Anterior cingulate cortex (tissue), 58 donors: ENCODE measurements at regions not wholly inside any gene's neighbourhood (a gene's known extent, or its start where the extent isn't known, plus 50 kb on each side); places are given as distances from the start of the nearest gene placed in this dataset.
A peak's percentile ranks its signal among the peaks of the same experiment; 100 is the strongest.
"Not testable (repeated sequence)": the region's sequence is repeated elsewhere in the genome, so short reads cannot be mapped to it uniquely, and the experiment has no call there.

Source experiments
- DNase-seq, 58 donors: peaks; one replicate each; lab custom pipeline; 2025; lab: John Stamatoyannopoulos, UW

DNA sequence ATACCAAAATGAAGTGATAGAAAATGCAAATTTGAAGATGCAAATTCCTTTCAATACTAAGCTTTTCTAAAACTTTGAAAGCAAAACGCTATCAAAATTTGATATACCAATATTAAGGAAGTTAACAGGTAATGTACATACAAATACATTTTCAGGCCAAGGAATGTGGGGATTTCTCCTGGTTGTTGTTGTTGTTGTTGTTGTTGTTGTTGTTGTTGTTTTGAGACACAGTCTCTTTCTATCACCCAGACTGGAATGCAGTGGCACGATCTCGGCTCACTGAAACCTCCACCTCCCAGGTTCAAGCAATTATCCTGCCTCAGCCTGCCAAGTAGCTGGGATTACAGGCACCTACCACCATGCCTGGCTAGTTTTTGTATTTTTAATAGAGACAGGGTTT, 224.7 kb upstream of the NEBL start:
- DNase-seq, result not testable (repeated sequence)

DNA sequence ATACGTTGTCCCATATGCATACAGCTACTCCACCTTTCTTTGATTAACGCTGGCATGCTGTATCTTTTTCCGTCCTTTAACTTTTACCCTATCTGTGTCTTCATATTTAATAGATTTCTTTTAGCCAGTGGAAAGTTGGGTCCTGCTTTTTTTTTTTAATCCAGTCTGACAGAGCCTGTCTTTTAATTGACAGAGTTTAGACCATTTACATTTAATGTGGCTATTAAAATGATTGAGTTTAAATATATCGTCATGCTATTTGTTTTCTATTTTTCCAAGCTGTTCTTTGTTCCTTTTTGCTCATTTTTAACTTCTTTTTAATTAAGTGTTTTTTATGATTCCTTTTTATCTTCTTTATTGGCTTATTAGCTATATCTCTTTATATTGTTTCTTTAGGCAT, 217.6 kb upstream of the NEBL start:
- DNase-seq, result no peak

DNA sequence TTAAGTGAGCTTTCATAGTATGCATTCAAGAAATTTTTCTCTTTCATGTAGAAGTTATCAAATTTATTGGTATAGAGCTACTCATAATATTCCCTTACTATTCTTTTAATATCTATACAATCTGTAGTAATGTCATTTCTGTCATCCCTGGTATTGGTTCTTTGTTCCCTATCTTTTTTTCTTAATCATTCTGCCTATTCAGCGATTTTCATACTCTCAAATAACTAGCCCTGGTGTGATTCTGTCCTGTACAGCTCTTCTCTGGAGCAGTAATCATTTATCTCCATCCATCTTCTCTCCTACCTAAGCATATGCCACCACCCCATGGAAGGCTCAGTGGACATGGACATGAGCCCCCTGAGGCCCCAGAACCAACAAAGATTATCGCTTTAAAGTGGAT, 213.2 kb upstream of the NEBL start:
- DNase-seq, result no peak

DNA sequence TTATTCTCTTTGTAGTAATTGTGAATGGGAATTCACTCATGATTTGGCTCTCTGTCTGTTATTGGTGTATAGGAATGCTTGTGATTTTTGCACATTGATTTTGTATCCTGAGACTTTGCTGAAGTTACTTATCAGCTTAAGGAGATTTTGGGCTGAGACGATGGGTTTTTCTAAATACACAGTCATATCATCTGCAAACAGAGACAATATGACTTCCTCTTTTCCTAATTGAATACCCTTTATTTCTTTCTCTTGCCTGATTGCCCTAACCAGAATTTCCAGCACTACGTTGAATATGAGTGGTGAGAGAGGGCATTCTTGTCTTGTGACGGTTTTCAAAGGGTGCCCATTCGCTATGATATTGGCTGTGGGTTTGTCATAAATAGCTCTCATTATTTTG, 209.8 kb upstream of the NEBL start:
- DNase-seq, result not testable (repeated sequence)

DNA sequence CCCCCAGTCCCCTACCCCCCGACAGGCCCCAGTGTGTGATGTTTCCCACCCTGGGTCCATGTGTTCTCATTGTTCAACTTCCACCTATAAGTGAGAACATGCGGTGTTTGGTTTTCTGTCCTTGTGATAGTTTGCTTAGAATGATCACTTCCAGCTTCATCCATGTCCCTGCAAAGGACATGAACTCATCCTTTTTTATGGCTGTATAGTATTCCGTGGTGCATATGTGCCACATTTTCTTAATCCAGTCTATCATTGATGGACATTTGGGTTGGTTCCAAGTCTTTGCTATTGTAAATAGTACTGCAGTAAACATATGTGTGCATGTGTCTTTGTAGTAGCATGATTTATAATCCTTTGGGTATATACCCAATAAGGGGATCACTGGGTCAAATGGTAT, 208.2 kb upstream of the NEBL start:
- DNase-seq, result not testable (repeated sequence)

DNA sequence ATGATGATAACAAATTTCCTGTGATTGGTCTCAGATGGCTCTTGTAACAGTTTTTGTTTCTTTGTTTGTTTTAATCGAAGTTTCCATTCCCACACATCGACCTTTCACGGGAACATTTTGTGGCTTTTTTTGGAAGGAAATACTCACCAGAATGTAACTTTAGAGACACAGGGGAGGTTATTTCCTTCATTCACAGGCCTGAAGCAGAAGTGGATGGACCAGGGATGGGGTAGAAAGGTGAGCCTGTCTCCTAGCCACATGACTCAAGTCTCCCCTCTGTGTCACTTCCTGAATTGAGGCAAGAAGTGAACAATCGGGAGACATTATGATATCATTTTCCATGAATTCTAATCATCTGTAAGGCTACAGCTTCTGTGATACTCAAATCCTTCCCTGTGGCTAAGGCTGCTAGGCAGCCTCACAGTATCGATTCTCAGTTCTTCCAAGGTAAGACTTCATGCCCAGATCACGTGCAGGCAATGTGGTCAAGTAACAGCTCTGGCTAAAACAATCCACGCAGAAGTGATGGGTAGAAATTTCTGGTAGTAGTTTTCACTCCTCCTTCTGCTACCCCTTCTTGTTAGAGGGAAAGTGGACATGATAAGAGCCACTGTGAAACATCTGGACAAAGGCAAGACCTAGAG, 203.9 kb upstream of the NEBL start:
- no peak for DNase-seq

DNA sequence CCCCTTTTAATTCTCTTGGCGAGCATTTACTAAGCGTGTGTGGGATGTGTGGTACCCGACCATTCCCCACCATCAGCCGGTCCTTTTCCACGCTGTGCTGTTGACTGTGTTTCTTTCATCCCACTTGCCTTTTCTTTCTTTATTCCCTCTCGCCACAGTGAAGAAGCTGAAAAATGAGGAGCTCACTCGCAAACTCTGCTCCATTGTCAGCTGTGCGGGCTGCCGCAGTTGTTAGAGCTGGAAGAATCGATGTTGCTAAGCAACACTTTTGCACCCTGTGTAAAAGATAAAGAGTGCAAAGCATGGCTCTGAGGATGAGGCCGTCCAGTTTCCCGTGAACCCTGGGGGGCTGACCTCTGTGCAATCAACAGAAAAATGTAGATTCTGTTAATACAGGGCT, 203.1 kb upstream of the NEBL start:
- DNase-seq, result peak in 25 of 58 donors; percentile 2 to 51 (median 17)

DNA sequence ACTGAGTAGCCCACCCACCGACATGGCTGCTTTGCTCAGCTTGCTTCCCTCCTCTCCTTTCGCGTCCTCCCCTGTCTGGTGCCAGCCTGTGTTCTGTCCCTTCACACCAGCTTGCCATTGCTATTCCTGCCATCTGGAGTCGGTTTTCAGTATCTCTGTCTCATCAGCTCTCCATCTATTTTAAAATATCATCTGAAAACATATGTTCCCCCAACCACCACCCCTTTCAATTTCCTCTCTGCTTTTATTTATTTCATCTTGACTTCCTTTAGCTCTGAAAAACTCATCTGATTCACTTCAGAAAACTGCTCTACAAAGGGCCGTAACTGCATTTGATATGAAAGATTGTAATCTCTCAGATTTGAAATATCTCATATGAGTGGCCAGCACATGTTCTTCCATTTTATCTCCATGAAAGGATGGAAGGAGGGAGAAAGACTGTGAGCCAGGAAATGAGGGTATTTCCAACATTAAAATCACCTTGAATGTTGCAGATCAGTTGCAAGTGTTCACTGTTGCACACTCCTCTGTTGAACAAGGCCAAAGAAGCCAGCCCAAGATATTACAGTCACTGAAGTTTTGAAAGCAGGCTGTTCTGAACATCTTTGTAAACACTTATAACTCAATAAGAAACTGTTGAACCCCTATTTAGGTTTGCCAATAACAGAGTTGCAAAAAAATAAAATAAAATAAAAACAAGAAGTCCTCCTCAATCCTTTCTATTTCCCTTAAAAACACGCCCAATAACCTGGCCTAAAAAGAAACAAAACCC, 202.4 kb upstream of the NEBL start:
- DNase-seq, result peak in 21 of 58 donors; percentile 4 to 53 (median 21)

DNA sequence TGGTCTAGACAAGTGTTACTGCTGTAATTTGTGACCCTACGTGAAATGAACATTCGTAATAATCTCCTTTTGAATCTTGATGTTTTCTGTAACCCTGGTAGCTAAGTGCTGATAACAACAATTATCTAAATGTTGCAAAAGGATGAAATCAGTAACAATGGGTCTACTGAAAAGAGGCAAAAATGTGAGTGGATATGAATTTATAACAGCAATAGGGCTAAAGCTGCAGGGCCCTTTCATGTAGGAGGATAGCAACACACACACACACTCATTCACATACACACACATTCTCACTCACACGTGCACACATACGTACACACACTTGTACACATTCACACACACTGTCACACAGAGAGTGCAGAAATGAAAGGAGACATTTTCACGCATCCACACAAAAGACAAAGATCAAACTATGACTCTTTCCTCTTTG, 200.8 kb upstream of the NEBL start:
- no peak for DNase-seq

DNA sequence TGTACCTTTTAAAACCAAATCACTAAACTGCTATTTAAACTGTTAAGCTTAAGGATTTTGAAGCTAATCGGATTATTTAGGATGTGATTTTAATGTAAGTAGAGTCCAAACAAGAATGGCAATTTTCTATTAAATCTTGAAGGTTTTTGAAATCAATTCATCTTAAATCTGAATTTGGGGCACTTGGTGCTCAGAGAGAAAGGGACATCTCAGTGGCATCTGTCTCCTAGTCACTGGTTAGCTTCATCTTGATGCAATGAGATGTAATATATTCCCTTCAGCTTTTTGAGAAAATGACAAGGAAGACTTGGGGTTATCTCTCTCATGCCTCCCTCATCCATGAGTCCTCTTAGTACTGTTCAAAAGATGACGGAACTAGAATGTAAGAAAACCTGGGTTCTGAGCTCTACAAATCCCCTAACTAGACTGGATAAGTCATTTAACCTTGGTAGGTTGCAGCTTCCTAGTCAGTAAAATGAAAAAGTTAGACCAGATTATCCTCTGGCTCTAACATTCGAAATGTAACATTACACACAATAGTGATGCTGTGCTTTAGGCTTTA, 198.5 kb upstream of the NEBL start:
- no peak for DNase-seq

DNA sequence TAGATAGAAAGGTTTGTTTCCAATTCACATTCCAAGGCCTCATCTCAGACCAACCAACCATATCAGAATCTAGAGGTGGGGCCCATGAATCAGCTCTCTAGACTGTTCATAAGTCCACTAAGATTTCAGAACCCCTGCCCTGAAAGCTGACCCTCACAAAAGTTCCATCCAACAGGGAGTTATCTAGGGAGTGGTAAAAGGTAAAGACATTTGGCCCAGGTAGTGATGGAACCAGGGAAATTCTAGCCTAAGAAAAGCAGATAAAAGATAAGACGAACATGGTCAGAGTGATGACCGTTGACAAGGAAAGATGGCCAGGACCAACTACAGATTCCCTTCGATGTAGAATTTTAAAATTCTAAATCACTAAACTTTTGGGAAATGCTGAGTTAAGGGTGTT, 198.0 kb upstream of the NEBL start:
- no peak for DNase-seq

DNA sequence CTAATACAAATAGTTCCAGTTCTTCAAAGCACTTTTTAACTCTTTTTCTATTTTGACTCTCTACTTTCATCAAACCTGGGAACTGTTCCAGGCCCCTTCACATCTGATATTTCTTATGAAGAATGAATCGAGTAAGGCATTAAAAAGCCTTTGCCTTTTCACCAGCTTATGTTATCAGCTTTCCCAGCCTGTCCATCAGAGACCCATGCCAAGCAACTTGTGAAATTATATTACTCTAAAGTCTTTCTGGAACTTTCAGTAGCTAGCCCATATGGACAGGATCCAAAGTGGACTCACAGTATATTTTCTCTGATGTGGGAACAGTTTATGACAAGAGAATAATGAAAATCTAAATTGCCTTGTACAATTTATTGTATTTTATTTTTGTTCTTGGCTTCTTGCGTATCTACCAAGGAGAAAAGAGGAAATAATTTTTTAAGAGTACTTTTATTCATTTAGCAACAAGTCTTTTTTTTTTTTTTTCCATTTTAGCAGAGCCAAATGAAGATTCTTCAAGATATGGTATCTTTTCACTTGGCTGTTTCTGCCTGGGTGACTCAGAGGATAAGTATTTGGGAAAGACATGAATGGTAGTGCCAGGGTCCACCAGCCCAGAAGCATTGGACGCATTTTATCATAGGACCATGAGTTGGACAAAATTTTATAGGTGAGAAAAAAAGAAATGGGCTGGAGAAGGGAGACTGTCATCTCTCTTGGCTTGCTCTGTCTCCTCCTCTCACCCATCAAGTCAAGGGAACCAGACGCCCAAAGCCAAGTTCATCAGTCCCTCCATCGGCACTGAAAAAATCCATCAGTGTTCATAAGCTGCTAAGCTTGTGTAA, 195.8 kb upstream of the NEBL start:
- DNase-seq, result no peak

DNA sequence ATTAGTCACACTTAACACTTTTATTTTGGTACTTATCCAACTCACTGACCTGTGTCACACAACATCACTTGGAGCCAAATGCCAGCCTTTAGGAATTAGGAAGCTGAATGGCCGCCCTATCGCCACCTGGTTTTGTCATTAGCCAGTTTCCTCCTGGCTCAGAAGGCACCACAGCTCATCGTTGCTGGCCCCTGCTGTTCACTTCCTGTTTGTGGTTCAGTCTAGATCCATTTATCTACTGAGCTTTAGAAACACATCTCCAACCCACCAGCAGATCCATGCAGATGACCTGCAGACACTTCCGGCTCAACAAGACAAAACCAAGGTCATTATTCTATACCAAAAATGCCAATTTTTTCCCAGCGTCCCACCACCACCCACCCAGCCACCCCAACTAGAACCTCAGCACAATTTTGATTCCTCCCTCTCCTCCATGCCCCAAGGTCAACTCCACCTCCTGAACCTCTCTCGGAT, 193.5 kb upstream of the NEBL start:
- DNase-seq, result no peak

DNA sequence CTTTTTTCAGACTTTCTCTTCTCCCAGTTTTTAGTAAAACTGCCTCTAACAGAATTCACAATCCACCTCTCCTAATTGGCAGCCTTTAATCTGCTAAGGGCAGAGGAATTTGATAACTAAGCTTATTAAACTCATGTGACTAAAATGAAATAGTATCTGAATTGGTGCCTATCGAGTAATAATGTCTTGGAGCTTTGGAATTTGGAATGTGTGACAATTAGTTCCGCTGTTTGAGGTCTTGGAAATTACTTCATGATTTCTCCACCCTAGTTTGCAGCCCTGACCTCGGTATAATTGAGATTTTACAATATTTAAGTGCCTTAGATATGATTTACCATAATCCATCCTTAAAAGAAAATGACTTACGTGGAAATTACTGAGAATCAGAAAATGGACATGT, 190.4 kb upstream of the NEBL start:
- no peak for DNase-seq

DNA sequence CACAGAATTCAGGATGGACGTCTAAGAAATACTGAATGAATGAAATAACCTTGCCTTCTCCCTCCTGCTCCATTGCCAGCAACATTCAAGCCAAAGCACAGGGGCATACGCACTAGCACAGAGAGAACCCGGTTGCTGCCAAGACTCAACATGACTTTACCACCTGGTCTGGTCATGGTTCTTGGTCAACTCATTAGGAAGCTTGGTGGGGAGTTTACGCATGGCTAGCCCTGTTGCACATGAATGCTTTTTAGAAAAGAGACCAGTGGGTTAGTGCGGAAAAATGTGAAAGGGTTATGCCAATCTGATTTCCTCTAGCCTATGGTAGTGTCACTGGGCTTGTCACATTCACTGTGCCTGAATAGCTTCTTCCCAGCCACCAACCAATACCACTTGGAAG, 187.6 kb upstream of the NEBL start:
- DNase-seq, result peak in 25 of 58 donors; percentile 7 to 74 (median 23)

DNA sequence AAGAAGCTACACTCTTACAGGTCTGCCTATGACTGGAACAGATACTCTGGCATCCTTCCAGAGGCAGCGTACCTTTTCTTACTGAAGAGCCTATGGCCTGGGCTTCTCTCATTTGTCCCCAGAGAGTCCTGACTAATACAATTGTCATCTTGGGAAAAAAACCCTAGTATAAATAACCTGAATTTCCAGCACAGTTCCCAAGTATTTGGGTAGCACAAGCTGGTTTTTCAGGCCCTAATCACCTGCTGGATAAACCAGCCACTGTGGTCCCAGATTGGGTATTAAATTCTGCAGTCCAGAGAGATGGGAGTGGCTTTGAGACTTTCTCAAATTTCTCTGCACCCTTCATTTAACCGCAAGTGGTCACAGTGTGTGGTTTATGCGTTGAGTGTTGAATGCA, 186.8 kb upstream of the NEBL start:
- DNase-seq, result no peak

DNA sequence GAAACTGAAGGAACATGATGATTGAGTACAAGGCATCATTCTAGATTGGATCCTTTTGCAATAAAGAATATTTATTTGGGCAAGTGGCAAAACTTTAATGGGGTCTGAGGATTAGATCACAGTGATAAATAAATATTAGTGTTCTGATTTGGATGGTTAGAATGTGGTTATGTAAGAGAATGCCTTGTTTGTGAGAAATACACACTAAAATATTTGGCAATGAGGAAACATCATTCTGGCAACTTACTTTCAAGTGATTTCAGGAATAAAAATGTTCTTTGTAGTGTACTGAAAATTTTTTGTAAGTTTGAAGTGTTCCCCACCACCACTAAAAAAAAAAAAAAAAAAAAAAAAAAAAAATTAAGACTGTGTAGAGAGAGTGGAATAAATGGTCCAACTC, 185.1 kb upstream of the NEBL start:
- no peak for DNase-seq

DNA sequence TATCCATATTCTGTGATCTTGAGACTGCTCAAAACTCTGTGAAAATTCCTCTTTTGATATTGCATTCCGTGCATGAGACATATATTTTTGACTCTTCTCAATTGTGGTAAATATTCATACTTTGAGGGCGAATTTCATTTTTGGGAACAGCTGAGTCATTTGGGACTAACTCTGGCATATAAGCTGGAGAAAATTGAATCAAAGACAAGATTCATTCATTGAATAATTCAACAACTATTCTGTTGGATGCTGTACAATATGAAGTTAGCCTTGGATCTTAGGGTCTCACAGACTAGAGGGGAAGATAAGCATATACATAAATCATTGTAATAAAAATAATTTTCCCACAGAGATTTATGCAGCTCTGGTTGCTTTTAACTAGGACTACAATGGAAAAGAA, 183.2 kb upstream of the NEBL start:
- DNase-seq, result no peak

DNA sequence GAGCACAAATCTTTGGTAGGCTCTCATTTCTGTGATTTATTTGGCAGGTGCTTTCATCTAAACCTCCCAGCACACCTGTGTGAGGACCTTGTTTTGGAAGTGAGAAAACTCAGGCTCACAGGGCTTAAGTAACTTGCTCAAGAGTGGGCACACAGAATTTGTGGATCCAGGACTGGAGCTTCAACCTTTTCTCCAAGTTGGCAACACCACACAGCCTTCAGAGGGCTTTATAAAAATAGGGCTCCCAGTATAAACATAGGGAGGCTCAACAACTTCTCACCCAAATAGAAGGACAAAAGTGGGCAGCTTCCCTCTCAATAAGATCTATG, 182.2 kb upstream of the NEBL start:
- DNase-seq, result no peak

DNA sequence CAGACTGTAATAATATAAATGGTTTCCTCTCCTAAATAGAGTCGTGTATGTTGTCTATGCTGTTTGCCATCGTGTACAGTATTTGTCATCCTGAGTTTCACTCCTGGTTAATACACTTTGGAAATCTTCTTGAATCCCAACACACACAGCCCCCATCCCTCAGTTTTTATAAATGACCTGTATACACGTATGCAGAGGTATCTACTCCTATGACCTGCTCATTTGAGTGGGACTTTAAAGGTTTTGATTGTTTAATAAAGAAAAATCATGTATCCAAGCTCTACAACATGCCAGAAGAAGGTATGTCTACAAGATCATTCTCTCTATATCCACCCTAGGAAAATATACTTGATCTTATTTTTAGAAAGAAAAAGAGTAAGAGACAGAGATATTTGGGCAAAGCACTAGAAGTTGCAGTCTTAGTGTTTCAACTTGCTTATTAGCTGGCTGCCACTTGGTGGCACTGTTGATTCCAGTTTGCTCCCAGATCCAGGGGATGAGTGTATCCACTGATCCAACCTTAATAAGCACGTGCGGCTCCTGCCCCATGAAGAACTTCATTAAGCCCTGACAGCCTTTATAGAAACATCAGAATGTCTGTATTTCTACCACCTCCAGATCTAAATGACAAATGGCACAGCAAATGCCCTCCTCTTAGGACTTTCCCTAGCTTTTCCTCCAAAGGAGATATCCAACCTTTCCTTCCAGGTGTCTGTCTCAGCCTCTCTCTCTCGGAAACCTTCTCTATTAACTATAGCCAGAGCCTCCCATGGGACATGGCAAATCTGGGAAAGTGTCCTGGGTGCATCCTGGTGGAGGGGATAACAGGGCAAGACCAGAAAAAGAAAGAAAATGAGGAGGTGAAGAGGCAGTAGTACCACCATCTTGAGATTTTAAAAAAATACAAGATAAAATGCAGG, 181.6 kb upstream of the NEBL start:
- DNase-seq, result peak in 42 of 58 donors; percentile 1 to 73 (median 28)
